ENCODE measurements at regions not wholly inside any gene's neighbourhood (a gene's known extent, or its start where the extent isn't known, plus 50 kb on each side); places are given as distances from the start of the nearest gene placed in this dataset.

- H3K27me3 Mint-ChIP-seq (ENCODE audit: low read depth in 3 of 3) = peaks cover 0 to 4% (median 0%) of the 10 kb centered on the region in 3 donors
- Histone ChIP-seq H3K36me3 (replicated peaks in 1 of 2; ENCODE audit: control insufficient read depth in 1 of 2, insufficient read depth in 2 of 2, low read length in 2 of 2) (no peaks in the 10 kb centered on the region), H3K4me1 (ENCODE audit: control insufficient read depth in 1 of 2, insufficient read depth in 2 of 2, low read length in 2 of 2) (no peaks in the 10 kb centered on the region), H3K4me2 (replicated peaks; ENCODE audit: extremely low read depth, low read length, poor library complexity, severe bottlenecking) (no peak overlapping the region), H3K27me3 (ENCODE audit: control insufficient read depth in 2 of 2, insufficient read depth in 2 of 2, low read length in 2 of 2) (no peaks in the 10 kb centered on the region), H3K4me3 (replicated peaks in 1 of 3; ENCODE audit: low read depth in 2 of 3, low read length in 3 of 3) (no peak overlapping the region), H3K27ac (ENCODE audit: low read depth in 1 of 2, low read length in 2 of 2) (no peak overlapping the region), H2AFZ (ENCODE audit: insufficient read depth, low read depth, low read length, poor library complexity, severe bottlenecking) (no peak overlapping the region), H4K20me1 (ENCODE audit: insufficient read depth, low read length) (no peaks in the 10 kb centered on the region), H3K9ac (ENCODE audit: insufficient read depth, low read length, poor library complexity, severe bottlenecking) (no peak overlapping the region), H3K9me3 (replicated peaks in 1 of 2; ENCODE audit: control insufficient read depth in 1 of 2, insufficient read depth in 1 of 2, low read length in 2 of 2) (peaks cover 0 to 4% of the 10 kb centered on the region in 2 donors), H3K79me2 (ENCODE audit: insufficient read depth, low read length) (no peaks in the 10 kb centered on the region)
- no peak overlapping the region for H3K4me3 Mint-ChIP-seq
- peaks cover 2 to 18% (median 10%) of the 10 kb centered on the region in 7 donors for H3K9me3 Mint-ChIP-seq
- TF ChIP-seq CTCF (IDR thresholded peaks at IDR 0.05) = no peak
- H3K27ac Mint-ChIP-seq = no peak overlapping the region
- WGBS (ENCODE audit: insufficient coverage) = 91% methylated on average over 5 of the region's 6 CpGs
- intact Hi-C loops (cut with micrococcal nuclease) = no loop called here
- H3K4me1 Mint-ChIP-seq = no peaks in the 10 kb centered on the region
- no peaks in the 10 kb centered on the region for H3K36me3 Mint-ChIP-seq
- DNase-seq = no peak
These were observed 384.0 kb upstream of the FZD8 start for GRCh38 chr10:36026081-36026480.

GRCh38 chr10:36023939-36024338, 381.8 kb upstream of the FZD8 start:
- no peak overlapping the region for H2AFZ ChIP-seq (ENCODE audit: insufficient read depth, low read depth, low read length, poor library complexity, severe bottlenecking)
- no peaks in the 10 kb centered on the region for H4K20me1 ChIP-seq (ENCODE audit: insufficient read depth, low read length)
- no peak overlapping the region for H3K4me2 ChIP-seq (replicated peaks; ENCODE audit: extremely low read depth, low read length, poor library complexity, severe bottlenecking)
- H3K79me2 ChIP-seq (ENCODE audit: insufficient read depth, low read length) = no peaks in the 10 kb centered on the region
- DNase-seq = no peak
- H3K4me3 ChIP-seq (replicated peaks in 1 of 3; ENCODE audit: low read depth in 2 of 3, low read length in 3 of 3) = no peak overlapping the region
- Mint-ChIP-seq H3K27ac (no peak overlapping the region), H3K9me3 (peaks cover 2 to 19% (median 10%) of the 10 kb centered on the region in 7 donors), H3K27me3 (ENCODE audit: low read depth in 3 of 3) (peaks cover 0 to 4% (median 0%) of the 10 kb centered on the region in 3 donors), H3K4me1 (no peaks in the 10 kb centered on the region), H3K36me3 (no peaks in the 10 kb centered on the region), H3K4me3 (no peak overlapping the region)
- no peak overlapping the region for H3K27ac ChIP-seq (ENCODE audit: low read depth in 1 of 2, low read length in 2 of 2)
- no peaks in the 10 kb centered on the region for H3K36me3 ChIP-seq (replicated peaks in 1 of 2; ENCODE audit: control insufficient read depth in 1 of 2, insufficient read depth in 2 of 2, low read length in 2 of 2)
- intact Hi-C loops (cut with micrococcal nuclease) = no loop called here
- TF ChIP-seq CTCF (IDR thresholded peaks at IDR 0.05) = no peak
- no peaks in the 10 kb centered on the region for H3K27me3 ChIP-seq (ENCODE audit: control insufficient read depth in 2 of 2, insufficient read depth in 2 of 2, low read length in 2 of 2)
- H3K9ac ChIP-seq (ENCODE audit: insufficient read depth, low read length, poor library complexity, severe bottlenecking) = no peak overlapping the region
- peaks cover 3 to 4% of the 10 kb centered on the region in 2 donors for H3K9me3 ChIP-seq (replicated peaks in 1 of 2; ENCODE audit: control insufficient read depth in 1 of 2, insufficient read depth in 1 of 2, low read length in 2 of 2)
- no peaks in the 10 kb centered on the region for H3K4me1 ChIP-seq (ENCODE audit: control insufficient read depth in 1 of 2, insufficient read depth in 2 of 2, low read length in 2 of 2)
